Osteocyte (in vitro differentiated cells): ENCODE measurements at regions not wholly inside any gene's neighbourhood (a gene's known extent, or its start where the extent isn't known, plus 50 kb on each side); places are given as distances from the start of the nearest gene placed in this dataset.

Experiments used
- DNase-seq: peaks from one replicate; pipeline ENCODE4 v3.0.0; 2021; ENCODE audit warnings: mixed read lengths; ENCODE audit not compliant: unreplicated experiment; ENCODE audit errors: extremely low spot score
- H3K27ac Mint-ChIP-seq: one replicate; pipeline ENCODE4 v1.8.0; 2021; ENCODE audit warnings: mild to moderate bottlenecking, mixed read lengths; ENCODE audit not compliant: unreplicated experiment
- H3K27me3 Mint-ChIP-seq: one replicate; pipeline ENCODE4 v1.8.0; 2021; ENCODE audit warnings: mixed read lengths; ENCODE audit not compliant: unreplicated experiment
- H3K36me3 Mint-ChIP-seq: one replicate; pipeline ENCODE4 v1.8.0; 2021; ENCODE audit warnings: mixed read lengths; ENCODE audit not compliant: unreplicated experiment
- H3K4me1 Mint-ChIP-seq: one replicate; pipeline ENCODE4 v1.8.0; 2021; ENCODE audit warnings: mixed read lengths; ENCODE audit not compliant: unreplicated experiment
- H3K4me3 Mint-ChIP-seq: one replicate; pipeline ENCODE4 v1.8.0; 2021; ENCODE audit warnings: mild to moderate bottlenecking, moderate library complexity, mixed read lengths; ENCODE audit not compliant: unreplicated experiment
- H3K9me3 Mint-ChIP-seq: one replicate; pipeline ENCODE4 v1.8.0; 2021; ENCODE audit warnings: mixed read lengths; ENCODE audit not compliant: unreplicated experiment
- CTCF ChIP-seq: fragments of 200-600 bp; sonication (generic); IDR thresholded peaks from 2 replicates; pipeline ENCODE4 v1.5.0; 2021; ENCODE audit warnings: antibody characterized with exemption, mild to moderate bottlenecking, moderate library complexity

- no peaks in the 10 kb centered on the region for H3K27me3 Mint-ChIP-seq
- H3K4me3 Mint-ChIP-seq: no peak overlapping the region
- H3K27ac Mint-ChIP-seq: no peak overlapping the region
- no peaks in the 10 kb centered on the region for H3K36me3 Mint-ChIP-seq
- no peak for TF ChIP-seq CTCF
- H3K4me1 Mint-ChIP-seq: no peaks in the 10 kb centered on the region
- no peak for DNase-seq
- H3K9me3 Mint-ChIP-seq: no peaks in the 10 kb centered on the region
Observed at GRCh38 chrX:106356580-106356979, 188.5 kb downstream of the PWWP3B start.

- Mint-ChIP-seq H3K27me3 (peaks cover 2% of the 10 kb centered on the region), H3K36me3 (no peaks in the 10 kb centered on the region), H3K4me1 (no peaks in the 10 kb centered on the region), H3K27ac (no peak overlapping the region), H3K9me3 (no peaks in the 10 kb centered on the region), H3K4me3 (no peak overlapping the region)
- TF ChIP-seq CTCF: no peak
- DNase-seq: no peak
Observed at GRCh38 chrX:106363214-106363613, 195.1 kb downstream of the PWWP3B start.

GRCh38 chrX:106378616-106379015, 210.5 kb downstream of the PWWP3B start:
- TF ChIP-seq CTCF: no peak
- DNase-seq: no peak
- Mint-ChIP-seq H3K4me3 (no peak overlapping the region), H3K9me3 (peaks cover 29% of the 10 kb centered on the region), H3K4me1 (no peaks in the 10 kb centered on the region), H3K27me3 (no peaks in the 10 kb centered on the region), H3K36me3 (no peaks in the 10 kb centered on the region), H3K27ac (no peak overlapping the region)

GRCh38 chrX:106391284-106391911, 220.4 kb upstream of the RADX start:
- no peak for DNase-seq
- H3K36me3 Mint-ChIP-seq: no peaks in the 10 kb centered on the region
- no peaks in the 10 kb centered on the region for H3K4me1 Mint-ChIP-seq
- no peak overlapping the region for H3K27ac Mint-ChIP-seq
- no peaks in the 10 kb centered on the region for H3K9me3 Mint-ChIP-seq
- H3K27me3 Mint-ChIP-seq: no peaks in the 10 kb centered on the region
- no peak overlapping the region for H3K4me3 Mint-ChIP-seq
- no peak for TF ChIP-seq CTCF

GRCh38 chrX:106392346-106392745, 219.4 kb upstream of the RADX start:
- no peaks in the 10 kb centered on the region for H3K4me1 Mint-ChIP-seq

More at GRCh38 chrX:106392346-106392745, 219.4 kb upstream of the RADX start:
- no peak for DNase-seq
- Mint-ChIP-seq H3K4me3 (no peak overlapping the region), H3K36me3 (no peaks in the 10 kb centered on the region), H3K9me3 (no peaks in the 10 kb centered on the region), H3K27me3 (no peaks in the 10 kb centered on the region), H3K27ac (no peak overlapping the region)
- TF ChIP-seq CTCF: no peak
